Posterior cingulate gyrus (tissue), 11 donors: ENCODE measurements at regions not wholly inside any gene's neighbourhood (a gene's known extent, or its start where the extent isn't known, plus 50 kb on each side); places are given as distances from the start of the nearest gene placed in this dataset.
A peak's percentile ranks its signal among the peaks of the same experiment; 100 is the strongest.

Experiments
- DNase-seq, 10 donors: peaks; one replicate each; pipeline versions ENCODE4 v3.0.0 to v3.0.0-alpha.2; 2020 to 2021; ENCODE audit warnings: mixed read lengths in 3 of 10
- intact Hi-C: fragments of 100-400 bp; cut with DNase I; formaldehyde crosslinking; loops from one replicate; pipeline ENCODE4 v1.15.1; 2023

DNA sequence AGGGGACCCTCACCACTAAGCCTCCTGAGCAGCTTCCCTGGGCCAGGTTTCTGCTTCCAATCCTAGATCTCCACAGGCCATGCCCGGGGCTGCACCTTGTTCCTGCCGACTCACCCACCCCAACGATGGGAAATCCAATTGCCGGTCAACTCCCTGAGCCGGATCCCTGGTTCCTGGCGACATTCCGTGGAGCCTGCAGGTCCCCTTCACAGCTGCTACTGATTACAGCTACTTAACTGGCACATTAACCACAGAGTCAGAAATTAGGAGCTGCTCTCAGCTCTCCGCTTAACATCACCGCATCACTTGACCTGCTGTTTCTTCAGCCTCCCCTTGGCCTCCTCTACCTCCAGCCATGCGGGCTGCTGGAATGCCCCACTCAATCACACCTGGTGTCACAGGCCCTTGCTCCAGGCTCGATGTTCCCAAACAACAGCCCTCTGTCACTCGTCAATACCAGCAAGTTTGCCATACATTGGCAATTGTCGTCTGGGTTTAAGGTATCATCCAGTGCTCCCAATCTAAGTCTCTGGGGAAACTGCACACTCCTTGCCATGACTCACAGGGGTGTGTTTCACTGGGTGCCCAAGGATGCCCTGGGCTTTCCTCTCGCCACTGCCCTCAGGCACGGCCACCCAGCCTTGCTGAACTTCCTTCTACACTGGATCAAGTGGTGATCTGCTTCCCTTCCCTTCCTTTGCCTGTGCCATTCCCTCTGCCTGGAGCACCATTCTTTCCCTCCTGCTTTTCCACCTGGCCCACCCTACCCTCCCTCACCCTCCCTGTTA is 181.0 kb downstream of the MN1 start:
- peak in 1 of 10 donors; percentile 52 for DNase-seq
- intact Hi-C loops = no loop called here

DNA sequence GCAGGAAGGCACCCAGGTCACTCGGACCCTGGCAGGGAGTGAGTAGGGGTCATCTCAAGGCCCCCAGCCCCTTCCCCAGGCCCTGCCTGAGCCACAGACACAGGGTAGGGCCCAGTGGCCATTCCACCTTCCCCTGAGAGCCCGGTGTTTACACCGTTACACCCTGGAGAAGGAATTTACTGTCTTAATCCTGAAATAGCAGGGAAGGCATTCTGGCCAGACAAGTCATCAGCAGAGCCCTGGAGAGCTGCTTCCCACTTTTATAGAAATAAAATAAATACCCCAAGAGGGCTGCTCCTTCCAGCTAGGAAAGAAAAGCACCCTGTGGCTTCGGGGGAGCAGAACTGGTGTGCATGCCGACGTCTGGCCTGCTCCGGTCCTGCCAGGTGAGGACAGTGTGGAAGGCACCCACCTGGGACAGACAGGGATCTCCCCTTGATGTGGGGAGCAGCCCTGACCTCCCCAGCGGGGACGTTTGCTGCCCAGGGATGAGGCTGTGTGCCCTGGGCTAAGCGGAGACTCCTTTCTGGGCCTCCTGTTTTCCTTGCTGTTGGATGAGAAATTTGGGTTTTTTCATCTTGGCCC is 180.0 kb downstream of the MN1 start:
- peak in 2 of 10 donors; percentile 55 to 60 for DNase-seq
- intact Hi-C loops = no loop called here

DNA sequence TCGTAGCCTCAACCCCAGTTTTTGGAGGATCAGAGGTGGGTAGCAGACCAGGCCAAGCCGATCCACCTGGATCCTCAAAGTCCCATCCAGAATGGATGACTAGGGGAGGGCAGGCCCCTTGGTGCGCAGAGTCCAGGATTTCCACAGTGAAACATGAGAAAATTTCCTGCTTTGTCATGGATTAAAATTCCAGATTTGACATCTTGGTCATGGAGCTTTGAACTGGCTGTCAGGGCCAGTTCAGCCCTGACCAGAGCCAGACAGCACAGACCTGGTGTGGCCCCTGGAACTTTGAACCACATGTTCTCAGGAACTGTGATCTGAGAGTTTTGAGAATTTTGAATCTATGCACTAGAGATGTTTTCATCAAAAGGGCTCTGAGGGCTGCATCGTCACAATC is 177.5 kb downstream of the MN1 start:
- DNase-seq = peak in 2 of 10 donors; percentile 27 to 52
- intact Hi-C loops = no loop called here

DNA sequence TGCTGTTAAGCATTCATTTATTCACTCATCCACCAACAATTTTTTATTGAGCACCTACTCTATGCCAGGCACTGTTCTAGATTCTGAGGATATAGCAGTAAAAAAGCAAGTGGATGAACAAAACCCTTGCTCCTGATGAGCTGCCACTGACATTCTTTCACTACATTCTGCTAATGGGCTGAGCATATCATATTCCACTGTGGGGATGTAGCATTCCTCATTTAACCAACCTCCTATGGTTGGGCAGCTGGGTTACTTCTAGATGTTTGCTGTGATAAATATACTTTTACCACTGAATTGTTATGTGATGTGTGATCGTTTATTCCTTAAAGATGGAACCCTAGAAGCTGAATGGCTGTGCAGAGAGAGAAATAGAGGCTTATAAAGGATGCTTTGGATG is 176.9 kb downstream of the MN1 start:
- intact Hi-C loops = no loop called here

DNA sequence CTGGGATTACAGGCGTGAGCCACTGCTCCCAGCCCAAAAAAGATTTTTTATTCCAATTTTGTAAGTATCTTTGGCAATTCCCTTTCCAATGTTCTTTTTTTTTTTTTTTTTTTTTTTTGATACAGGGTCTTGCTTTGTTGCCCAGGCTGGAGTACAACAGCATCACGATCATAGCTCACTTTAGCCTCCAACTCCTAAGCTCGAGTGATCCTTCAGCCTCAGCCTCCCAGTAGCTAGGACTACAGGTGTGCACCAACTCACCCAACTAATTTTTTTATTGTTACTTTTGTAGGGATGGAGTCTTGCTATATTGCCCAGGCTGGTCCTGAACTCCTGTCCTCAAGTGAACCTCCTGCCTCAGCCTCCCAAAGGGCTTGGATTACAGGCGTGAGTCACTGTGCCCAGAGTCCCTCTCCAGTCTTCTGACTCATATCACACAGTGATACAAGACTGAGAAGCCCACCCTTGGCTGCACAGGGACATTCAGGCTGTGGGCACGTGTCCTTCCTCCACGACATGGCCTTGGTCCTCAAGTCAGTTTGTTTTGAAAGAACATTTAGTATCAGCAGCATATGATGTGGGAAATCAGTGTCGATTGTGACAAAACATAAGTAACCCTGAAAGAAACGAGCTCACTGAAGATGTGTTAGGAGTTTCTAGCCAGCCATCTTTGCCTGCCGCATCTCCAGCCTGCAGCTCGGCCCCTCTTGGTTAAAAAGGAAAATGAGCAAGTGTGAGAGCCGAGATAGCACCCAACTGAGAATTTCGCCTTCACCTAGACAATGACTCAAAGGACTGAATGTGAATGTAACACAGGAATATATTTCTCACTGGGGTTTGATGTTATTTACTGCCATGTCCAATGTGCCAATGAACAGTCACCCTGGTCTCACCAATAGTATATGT is 175.5 kb downstream of the MN1 start:
- peak in 2 of 10 donors; percentile 19 to 68 for DNase-seq
- intact Hi-C loops = no loop called here

More for the DNA sequence above, 176.9 kb downstream of the MN1 start:
- no peak for DNase-seq

DNA sequence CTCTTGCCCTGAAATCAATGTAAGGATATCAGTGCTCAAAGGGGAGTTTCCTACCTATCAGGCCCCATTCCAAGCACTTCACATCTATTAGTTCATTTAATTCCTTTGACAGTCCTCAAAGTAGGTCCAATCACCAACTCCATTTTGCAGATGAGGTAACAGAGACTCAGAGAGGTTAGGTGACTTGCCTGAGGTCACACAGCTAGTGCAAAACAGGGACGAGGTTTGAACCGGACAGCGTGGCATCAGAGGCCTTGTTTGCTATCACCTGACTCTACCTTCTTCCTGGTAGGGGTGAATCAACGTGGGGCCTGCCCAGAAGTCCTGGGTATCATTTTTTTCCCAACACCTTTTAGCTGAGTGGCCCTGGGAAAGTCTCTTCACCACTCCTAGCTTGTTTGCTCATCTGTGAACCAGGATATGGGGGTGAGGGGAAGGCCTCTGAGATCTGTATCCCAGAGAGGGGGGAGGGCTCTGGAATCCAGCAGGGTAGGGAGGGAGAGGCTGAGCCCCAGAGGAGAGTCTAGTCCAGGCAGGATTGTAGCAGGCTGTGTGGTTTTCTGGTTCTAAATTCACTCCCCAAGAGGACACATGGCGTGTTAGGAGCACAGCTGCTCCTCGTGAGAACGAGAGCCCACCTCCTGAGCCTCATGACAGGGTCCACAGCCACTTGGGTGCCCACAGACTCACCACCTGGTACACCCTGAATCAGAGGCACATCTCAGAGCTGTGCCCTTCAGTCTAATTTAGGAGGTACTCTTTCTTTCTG is 174.7 kb downstream of the MN1 start:
- intact Hi-C loops = no loop called here
- DNase-seq = peak in 2 of 10 donors; percentile 26 to 58

DNA sequence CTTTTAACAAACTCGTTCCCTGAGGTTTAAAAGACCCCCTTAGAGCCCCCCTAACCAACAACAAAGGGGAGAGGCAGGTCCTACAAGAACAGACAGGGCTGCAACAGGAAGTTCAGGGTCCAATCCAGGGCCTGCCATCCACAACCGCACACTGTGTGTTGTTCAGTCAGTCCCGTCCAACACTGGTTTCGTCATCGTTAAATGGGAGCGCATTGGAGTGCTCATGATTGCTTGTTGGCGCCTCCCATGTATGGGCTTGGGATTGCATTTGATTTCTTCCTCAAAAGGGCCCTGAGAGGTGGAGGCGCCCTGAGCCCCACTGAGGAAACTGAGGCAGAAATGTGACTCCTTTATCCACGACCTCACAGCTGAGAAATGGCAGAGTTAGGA is 174.1 kb downstream of the MN1 start:
- intact Hi-C loops = no loop called here
- peak in 1 of 10 donors; percentile 2 for DNase-seq

DNA sequence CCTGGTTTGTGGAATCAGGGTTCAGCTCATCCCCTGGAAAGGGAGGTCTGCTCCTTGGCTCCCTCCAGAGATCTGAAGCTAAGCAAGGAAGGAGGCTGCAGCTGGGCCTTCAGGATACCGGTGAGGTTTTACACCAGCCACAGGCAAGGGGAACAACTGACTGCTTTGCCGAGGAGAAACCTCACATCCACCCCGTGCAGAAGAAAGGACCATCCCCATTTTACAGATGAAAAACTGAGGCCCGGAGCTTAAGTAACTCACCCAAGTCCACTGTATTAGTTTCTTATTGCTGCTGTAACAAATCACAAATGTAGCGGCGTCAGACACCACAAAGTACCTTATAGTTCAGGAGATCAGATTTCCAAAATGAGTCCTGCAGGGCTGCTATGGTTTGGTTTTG is 173.7 kb downstream of the MN1 start:
- intact Hi-C loops = no loop called here
- peak in 2 of 10 donors; percentile 15 to 57 for DNase-seq

DNA sequence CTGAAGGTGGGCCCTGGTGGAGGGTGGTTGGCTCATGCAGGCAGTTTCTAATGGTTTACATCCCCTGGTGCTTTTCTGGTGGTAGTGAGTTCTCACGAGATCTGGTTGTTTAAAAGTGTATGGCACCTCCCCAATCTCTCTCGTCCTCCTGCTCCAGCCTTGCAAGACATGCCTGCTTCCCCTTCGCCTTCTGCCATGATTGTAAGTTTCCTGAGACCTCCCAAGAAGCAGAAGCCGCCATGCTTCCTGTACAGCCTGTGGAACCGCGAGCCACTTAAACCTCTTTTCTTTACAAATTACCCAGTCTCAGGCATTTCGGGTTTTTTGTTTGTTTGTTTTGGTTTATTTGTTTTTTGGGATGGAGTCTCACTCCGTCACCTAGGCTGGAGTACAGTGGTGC is 173.2 kb downstream of the MN1 start:
- DNase-seq = no peak
- intact Hi-C loops = no loop called here

DNA sequence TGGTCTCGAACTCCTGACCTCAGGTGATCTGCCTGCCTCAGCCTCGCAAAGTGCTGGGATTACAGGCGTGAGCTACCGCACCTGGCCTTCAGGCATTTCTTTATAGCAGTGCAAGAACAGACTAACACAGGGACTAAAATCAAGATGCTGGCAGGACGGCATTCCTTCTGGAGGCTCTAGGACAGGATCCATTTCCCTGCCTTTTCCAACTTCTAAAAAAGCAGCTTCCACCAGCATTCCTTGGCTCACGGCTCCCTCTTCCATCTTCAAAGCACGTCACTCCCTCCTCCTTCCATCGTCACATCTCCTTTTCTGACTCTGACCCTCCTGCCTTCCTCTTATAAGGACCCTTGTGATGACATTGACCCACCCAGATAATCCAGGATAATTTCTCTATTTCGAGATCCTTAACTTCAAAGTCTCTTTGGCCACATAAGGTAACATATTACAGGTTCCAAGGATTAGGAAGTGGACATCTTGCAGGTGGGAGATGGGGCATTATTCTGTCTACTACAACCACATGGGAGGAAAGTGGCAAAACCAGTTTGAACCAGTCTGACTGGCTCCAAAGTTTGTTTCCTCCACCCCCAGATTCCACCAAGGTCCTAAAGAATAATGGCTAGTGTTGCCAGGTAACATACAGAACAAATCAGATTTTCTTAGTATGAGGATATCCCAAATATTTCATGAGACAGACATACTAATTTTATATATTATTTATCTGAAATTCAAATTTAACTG is 172.5 kb downstream of the MN1 start:
- no peak for DNase-seq
- intact Hi-C loops = no loop called here

DNA sequence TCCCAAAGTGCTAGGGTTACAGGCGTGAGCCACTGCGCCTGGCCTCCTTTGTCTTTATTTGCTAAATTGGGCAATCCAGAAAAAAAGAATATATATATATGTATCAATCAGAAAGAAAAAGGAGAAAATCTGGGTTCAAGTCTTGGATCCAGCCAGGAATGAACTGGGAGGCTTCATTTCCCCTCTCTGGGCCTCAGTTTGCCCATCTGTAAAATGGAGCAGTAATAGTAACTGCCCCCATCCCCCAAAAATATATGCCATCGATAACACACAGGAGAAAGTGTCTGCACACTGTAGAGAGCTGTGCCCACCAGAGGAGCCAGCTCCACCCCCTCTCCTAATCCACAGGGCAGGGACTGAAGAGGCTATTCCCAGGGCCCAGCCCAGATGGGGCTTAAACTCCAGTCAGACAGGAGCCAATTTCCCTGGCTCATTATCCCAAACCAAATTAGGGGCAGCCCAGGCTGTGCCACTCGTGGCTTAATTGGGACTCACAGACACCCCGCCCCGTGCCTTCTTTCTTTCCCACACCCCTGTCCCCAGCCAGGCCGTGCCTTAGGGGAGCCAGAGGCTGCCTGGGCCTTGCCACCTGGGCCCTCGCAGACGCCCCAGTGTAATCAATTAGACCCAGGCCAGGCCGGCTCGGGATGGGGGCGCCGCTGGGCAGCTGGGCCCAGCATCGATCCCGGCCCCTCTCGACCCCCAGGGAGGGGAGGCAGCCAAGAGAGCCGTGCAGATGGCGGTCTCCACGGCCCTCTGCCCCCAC is 171.5 kb downstream of the MN1 start:
- intact Hi-C loops = no loop called here
- DNase-seq = peak in 2 of 10 donors; percentile 50 to 78

DNA sequence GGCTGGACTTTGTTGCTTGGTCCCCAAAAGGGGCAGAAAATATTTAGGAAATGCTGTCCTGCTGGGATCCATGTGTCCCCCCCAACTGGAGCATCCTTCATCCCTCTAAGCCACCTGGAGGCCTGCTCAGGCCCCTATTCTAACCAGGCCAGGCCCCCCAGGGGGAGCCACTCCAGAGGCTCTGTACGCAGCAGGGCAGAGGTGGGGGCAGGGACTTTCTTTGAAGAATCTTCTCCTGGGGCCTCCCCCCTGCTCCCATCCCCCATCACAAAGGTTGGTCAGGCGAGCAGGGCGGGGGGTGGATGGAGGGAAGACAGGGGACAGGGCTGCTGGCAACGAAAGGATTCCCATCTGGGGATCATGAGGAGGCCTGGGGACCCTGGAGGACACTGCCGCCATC is 170.8 kb downstream of the MN1 start:
- intact Hi-C loops = no loop called here
- DNase-seq = peak in 1 of 10 donors; percentile 55

DNA sequence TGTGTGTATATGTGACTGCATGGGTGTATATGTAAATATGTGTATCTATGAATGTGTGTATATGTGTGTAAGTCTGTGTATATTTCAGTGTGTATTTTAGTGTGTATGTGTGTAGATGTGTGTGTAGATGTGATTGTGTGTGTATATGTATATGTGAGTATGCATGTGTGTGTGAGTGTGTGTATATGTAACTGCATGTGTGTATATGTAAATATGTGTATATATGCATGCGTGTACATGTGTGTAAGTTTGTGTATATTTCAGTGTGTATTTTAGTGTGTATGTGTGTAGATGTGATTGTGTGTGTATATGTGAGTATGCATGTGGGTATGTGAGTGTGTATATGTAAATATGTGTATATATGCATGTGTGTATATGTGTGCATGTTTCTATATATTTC is 169.9 kb downstream of the MN1 start:
- intact Hi-C loops = no loop called here
- no peak for DNase-seq

DNA sequence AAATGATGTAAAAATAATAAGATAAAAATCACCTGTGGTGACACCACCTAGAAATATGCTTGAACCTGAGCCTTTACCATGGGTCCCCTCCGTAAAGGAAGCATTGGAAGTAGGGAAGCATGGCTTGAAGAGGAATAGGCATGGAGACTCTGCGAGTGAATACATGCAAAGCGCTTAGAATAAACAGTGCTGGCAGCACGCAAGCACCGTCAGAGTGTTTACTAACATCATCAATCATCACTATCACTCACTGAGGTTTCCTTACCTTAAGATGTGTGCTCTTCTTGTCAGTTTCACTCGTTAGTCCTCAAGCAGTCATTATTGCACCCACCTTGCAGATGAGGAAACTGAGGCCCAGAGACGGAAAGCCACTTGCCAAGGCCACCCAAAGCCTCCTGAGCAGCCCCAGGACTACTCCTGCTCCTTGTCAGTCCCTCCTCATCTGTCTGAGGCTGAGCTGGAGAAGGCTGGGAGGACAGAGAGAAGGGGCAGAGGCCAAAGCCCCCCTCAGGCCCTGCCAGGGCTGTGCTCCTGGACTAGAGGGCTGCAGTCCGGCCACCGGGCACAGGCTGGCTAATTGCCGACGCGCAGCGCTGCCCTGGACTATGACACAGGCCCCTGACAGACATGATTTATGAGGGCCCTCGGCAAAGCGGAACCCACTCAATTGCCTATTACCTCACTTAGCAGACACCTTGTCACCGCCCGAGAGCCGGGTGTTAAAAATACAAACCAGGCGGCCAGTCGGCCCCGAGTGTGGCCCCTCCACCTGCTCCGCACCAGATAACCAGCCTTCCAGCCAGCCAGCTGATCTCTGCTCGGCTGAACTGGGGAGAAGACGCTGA is 168.9 kb downstream of the MN1 start:
- DNase-seq = peak in 1 of 10 donors; percentile 64
- intact Hi-C loops = no loop called here

DNA sequence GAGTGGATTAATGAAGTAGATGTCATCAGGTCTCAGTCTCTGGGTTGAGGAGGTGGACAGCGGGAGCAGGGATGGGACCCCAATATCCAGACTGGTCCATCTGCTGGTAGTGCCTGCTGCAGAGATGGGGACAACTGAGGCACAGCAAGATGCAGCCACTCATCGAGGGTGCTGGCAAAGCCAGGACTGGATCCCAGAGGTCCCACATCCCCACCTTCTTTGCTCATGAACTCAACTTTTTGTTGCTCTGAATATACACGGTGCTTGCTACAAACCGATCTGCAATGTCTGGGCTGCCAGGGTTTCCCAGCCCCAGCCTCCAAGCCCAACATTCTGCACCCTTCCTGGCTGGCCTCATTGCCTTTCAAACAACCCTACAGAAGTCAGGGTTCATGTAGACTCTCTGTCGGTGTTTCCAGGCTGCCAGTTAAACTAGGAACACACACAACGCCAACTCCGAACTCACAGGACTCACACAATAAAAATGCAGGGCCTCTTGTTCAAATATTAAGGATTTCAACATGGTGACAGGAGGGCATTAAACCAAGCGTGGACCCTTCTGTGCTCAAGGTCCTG is 168.2 kb downstream of the MN1 start:
- intact Hi-C loops = no loop called here
- no peak for DNase-seq

DNA sequence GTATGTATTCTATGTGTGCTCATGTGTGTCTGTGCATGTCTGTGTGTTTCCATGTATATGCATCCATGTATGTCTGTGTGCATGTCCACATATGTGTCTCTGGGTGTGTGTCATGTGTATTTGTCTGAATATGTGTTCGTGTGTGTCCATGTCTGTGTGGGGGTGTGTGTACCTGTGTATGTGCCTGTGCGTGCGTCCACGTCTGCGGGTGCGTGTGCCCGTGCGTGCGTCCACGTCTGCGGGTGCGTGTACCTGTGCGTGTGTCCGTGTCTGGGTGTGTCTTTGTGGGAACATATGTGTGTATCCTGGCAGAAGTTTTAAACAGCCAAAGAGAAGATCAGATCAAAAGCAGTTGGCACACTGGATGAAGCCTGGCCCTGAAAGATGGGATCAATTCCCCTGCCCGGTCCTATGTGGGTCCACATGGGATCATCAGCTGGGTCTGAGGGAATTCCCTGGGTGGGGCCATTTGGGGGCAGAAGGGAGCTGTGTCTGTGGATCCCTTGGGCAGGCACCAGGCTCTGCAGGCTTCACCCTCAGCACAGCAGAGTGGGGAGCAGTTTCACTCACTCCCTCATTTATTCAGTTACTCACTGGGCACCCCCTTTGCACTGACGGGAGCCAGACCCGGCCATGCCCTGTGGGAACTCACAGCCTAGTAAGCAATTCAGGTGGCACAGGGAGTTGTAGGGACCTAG is 167.4 kb downstream of the MN1 start:
- DNase-seq = peak in 1 of 10 donors; percentile 74
- intact Hi-C loops = no loop called here

DNA sequence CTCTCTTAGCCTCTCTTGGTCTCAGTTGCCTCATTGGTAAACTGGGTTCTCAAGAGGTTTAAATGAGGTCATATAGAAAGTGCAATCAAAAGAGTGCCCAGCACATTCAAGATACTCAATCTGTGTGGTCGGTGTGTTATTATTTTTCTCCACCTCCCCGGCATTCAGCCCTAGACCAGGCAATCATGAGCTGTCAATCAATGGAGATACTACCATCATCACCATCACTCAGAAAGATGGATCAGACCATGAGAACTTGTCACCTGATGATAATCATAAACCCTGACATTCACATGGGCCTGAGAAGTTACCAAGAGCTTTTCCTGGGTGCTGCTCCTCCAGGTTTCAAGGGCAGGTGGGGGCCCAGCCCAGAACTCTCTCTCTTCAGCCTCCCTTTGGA is 166.1 kb downstream of the MN1 start:
- intact Hi-C loops = no loop called here
- no peak for DNase-seq
